SH-SY5Y (cell line): ENCODE measurements at regions not wholly inside any gene's neighbourhood (a gene's known extent, or its start where the extent isn't known, plus 50 kb on each side); places are given as distances from the start of the nearest gene placed in this dataset.

Experiments used
- GATA2 ChIP-seq: IDR thresholded peaks from 2 replicates; pipeline ENCODE4 v1.6.1; 2011; ENCODE audit warnings: mild to moderate bottlenecking, low read depth, low read length
- GATA3 ChIP-seq: IDR thresholded peaks from 2 replicates; pipeline ENCODE4 v1.6.1; 2011; ENCODE audit warnings: low read depth, mild to moderate bottlenecking, low read length, moderate library complexity

DNA sequence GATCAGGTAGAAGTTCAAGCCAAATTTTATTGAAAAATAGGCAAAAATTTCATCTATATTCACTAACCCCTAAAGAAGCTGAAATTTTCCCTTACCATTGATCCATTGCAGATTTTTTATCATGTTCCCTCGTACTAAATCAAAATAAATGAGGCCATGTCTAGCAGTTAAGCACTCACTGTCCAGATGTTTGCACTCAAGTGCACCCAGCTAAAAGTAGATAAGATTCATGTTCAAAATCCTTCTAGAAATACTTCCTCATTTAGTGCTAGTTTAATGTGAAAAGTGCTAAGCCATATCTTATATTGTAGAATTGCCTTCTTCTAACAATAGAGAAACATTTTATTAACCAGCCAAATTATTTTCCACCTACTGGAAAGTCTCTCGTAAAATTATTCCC lies 164.7 kb upstream of the UBE2E2 start:
- TF ChIP-seq GATA3 (no peak), GATA2 (no peak)
